ENCODE measurements at regions not wholly inside any gene's neighbourhood (a gene's known extent, or its start where the extent isn't known, plus 50 kb on each side); places are given as distances from the start of the nearest gene placed in this dataset.

DNA sequence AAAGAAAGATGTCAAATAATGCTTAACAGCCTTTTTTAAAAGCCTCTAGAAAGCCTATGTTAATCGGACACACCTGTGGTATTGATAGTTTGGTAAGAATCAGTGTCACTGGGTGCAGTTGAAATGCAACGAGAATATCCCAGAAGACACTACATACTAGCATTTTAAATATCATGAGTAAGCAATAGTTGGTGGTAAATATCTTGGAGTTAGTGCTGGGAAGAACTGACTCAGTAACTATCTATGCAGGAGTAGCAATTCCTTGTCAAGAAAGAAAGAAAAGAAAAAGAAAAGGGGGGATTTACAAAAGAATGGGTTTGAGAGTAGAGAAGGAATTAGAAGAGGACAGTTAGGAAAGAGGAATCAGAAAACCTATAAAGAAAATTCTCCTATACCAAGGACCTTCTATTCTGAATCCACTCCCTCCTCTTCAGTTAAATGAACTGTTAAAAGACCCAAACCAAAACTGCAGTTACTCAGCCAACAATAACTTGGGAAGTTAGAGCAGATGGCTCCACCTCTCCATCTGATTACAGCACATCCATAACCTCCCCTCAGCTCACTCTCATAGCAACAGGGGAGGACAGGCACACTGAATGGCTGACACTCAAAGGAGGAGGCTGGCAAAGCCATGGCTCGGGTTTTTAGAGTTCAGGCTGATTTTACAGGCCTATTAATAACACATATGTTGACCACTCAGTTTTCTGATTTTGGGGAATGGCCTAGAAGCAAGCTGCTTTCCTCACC lies 207.6 kb upstream of the MDFIC2 start:
- Histone ChIP-seq H3K4me1 (no peaks in the 10 kb centered on the region), H3K9me3 (no peaks in the 10 kb centered on the region), H3K4me2 (no peak overlapping the region), H3K27ac (no peak overlapping the region), H3K4me3 (no peak overlapping the region)
- POLR2A ChIA-PET = no interaction called here
- 38% methylated on average over 3 of the region's 3 CpGs for WGBS (ENCODE audit: missing lambda C conversion rate)
- no peak for FAIRE-seq
- ATAC-seq = no peak
- DNase-seq (ENCODE audit: low read depth in 1 of 2, low spot score in 1 of 2) = no peak
- CTCF ChIA-PET = interaction anchor here (0.6 to 0.7 kb wide), 2 partner anchors 16 to 192 kb away, joined by 3 read pairs; no protein-coding TSS in a partner anchor
- no peak for TF ChIP-seq SREBF2 (IDR thresholded peaks at IDR 0.05)
- TF ChIP-seq SMC3 (IDR thresholded peaks at IDR 0.05) = no peak
- no peak for TF ChIP-seq CHD2 (IDR thresholded peaks at IDR 0.05; ENCODE audit: low read length, partially characterized antibody)
- peak; percentile 50 for TF ChIP-seq MAFK (IDR thresholded peaks at IDR 0.05; ENCODE audit: partially characterized antibody)

DNA sequence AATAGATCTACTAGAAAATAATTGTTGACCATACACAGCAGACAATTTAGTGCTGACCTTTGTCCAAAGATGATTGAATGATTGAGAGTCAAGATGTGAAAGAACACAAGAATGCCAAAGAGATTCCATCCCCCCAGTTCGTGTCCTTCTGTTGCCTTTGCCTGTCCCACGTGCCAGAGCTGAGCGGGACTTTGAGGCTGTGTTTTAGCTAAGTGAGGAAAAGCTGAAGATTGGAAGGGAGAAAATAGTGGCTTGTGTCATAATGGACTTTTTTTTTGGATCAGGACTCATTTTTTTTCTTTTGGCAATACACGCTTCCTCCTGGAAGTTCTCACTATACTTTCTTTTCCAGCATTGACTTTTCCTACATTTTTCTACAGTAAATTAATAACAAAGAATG lies 206.6 kb upstream of the MDFIC2 start:
- no peak overlapping the region for H3K27ac ChIP-seq
- no peak overlapping the region for H3K4me2 ChIP-seq
- H3K9me3 ChIP-seq = no peaks in the 10 kb centered on the region
- TF ChIP-seq NFE2L2 (conservative IDR thresholded peaks at IDR 0.05; ENCODE audit: low read length) (no peak), MAFK (IDR thresholded peaks at IDR 0.05; ENCODE audit: partially characterized antibody) (no peak), CBX8 (IDR thresholded peaks at IDR 0.05) (no peak)
- POLR2A ChIA-PET = no interaction called here
- H3K4me3 ChIP-seq = no peak overlapping the region
- CTCF ChIA-PET = no interaction called here
- H3K4me1 ChIP-seq = no peaks in the 10 kb centered on the region
- WGBS (ENCODE audit: missing lambda C conversion rate) = 48% methylated on average over 4 of the region's 4 CpGs
- ATAC-seq = no peak
- FAIRE-seq = no peak
- no peak for DNase-seq (ENCODE audit: low read depth in 1 of 2, low spot score in 1 of 2)

DNA sequence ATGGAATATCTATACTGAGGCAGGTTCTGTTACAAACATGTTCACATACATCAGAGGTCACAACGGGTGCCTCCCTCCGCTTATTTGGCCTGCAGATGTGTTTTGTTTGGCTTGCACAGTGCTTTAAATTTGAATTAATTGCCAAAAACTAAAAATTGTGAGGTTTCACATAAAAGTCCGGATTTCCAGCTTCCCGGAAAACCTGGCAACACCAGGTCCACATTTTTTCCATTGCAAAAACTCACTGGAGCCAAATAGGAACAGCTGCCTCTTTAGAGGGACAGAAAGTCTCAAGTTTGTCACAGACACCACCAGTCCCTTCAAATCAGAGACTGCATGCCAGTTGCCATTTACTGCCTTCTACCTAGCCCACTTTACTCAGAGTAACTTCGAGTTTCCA lies 205.9 kb upstream of the MDFIC2 start:
- Histone ChIP-seq H3K9me3 (no peaks in the 10 kb centered on the region), H3K4me2 (no peak overlapping the region), H3K27ac (no peak overlapping the region), H3K4me1 (no peaks in the 10 kb centered on the region), H3K4me3 (no peak overlapping the region)
- ChIA-PET CTCF (interaction anchor here (0.7 kb wide), 1 partner anchor 27 kb away, joined by 3 read pairs; no protein-coding TSS in a partner anchor), POLR2A (no interaction called here)
- ATAC-seq (no peak), FAIRE-seq (no peak), DNase-seq (ENCODE audit: low read depth in 1 of 2, low spot score in 1 of 2) (no peak)
- 48% methylated on average over 5 of the region's 5 CpGs for WGBS (ENCODE audit: missing lambda C conversion rate)
- TF ChIP-seq, protein P1, sequence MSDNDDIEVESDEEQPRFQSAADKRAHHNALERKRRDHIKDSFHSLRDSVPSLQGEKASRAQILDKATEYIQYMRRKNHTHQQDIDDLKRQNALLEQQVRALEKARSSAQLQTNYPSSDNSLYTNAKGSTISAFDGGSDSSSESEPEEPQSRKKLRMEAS (IDR thresholded peaks at IDR 0.05) = no peak
- TF ChIP-seq RNF2 (IDR thresholded peaks at IDR 0.05; ENCODE audit: borderline replicate concordance, low read depth) (no peak), ZC3H11A (IDR thresholded peaks at IDR 0.05) (no peak), FOSB (CRISPR knock-in tag; IDR thresholded peaks at IDR 0.05) (no peak), SREBF2 (IDR thresholded peaks at IDR 0.05) (no peak), RAD21 (conservative IDR thresholded peaks at IDR 0.05 in 1 of 2, IDR thresholded peaks at IDR 0.05 in 1 of 2) (no peak), RARB (CRISPR knock-in tag; IDR thresholded peaks at IDR 0.05) (no peak), ZNF302 (CRISPR knock-in tag; IDR thresholded peaks at IDR 0.05) (no peak), CBX2 (IDR thresholded peaks at IDR 0.05; ENCODE audit: borderline replicate concordance, low read depth) (no peak), MYC (IDR thresholded peaks at IDR 0.05; ENCODE audit: borderline replicate concordance, low read length) (no peak), ZFP36 (IDR thresholded peaks at IDR 0.05; ENCODE audit: borderline replicate concordance, partially characterized antibody) (no peak), HOXB13 (CRISPR knock-in tag; IDR thresholded peaks at IDR 0.05; ENCODE audit: low read depth) (no peak), FOSL2 (IDR thresholded peaks at IDR 0.05) (no peak), FOSL2 (CRISPR knock-in tag; IDR thresholded peaks at IDR 0.05) (no peak), MAFK (IDR thresholded peaks at IDR 0.05; ENCODE audit: partially characterized antibody) (no peak), NPAS2 (CRISPR knock-in tag; IDR thresholded peaks at IDR 0.05; ENCODE audit: borderline replicate concordance) (no peak), HEYL (CRISPR knock-in tag; IDR thresholded peaks at IDR 0.05) (no peak), EP300 (IDR thresholded peaks at IDR 0.05) (no peak)
- TF ChIP-seq, protein P2, sequence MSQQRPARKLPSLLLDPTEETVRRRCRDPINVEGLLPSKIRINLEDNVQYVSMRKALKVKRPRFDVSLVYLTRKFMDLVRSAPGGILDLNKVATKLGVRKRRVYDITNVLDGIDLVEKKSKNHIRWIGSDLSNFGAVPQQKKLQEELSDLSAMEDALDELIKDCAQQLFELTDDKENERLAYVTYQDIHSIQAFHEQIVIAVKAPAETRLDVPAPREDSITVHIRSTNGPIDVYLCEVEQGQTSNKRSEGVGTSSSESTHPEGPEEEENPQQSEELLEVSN (IDR thresholded peaks at IDR 0.05; ENCODE audit: borderline replicate concordance, low read depth) = no peak
- TF ChIP-seq, protein P3, sequence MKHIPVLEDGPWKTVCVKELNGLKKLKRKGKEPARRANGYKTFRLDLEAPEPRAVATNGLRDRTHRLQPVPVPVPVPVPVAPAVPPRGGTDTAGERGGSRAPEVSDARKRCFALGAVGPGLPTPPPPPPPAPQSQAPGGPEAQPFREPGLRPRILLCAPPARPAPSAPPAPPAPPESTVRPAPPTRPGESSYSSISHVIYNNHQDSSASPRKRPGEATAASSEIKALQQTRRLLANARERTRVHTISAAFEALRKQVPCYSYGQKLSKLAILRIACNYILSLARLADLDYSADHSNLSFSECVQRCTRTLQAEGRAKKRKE (CRISPR knock-in tag; IDR thresholded peaks at IDR 0.05; ENCODE audit: low read depth) = no peak

Measured in A549 (cell line).